Gastrocnemius medialis (tissue), 4 donors: ENCODE measurements at regions not wholly inside any gene's neighbourhood (a gene's known extent, or its start where the extent isn't known, plus 50 kb on each side); places are given as distances from the start of the nearest gene placed in this dataset.

Experiments used
- ATAC-seq, 2 donors: fragments of 150-250 bp; one replicate each; pipeline ENCODE4 v1.9.1; 2016
- DNase-seq, 2 donors: peaks; one replicate each; pipeline ENCODE4 v3.0.0-alpha.2; 2019
- H3K27ac ChIP-seq, 4 donors: fragments of 200-600 bp; sonication (generic); 1 replicate in 1 of 4; 2 replicates in 3 of 4; pipeline ENCODE4 v1.5.1; 2016 to 2018; ENCODE audit warnings: mild to moderate bottlenecking in 2 of 4, moderate library complexity in 1 of 4
- H3K27me3 ChIP-seq, 3 donors: fragments of 200-600 bp; sonication (generic) in 2 of 3; 1 replicate in 1 of 3; 2 replicates in 2 of 3; pipeline versions ENCODE4 v1.5.1 to v1.6.0; 2016 to 2019; ENCODE audit warnings: mild to moderate bottlenecking in 1 of 3, moderate library complexity in 1 of 3
- H3K36me3 ChIP-seq, 2 donors: fragments of 200-600 bp; sonication (generic) in 1 of 2; one replicate each; pipeline ENCODE4 v1.5.1; 2017 to 2018
- H3K4me1 ChIP-seq, 2 donors: fragments of 200-600 bp; sonication (generic) in 1 of 2; one replicate each; pipeline ENCODE4 v1.5.1; 2016 to 2017; ENCODE audit warnings: mild to moderate bottlenecking in 2 of 2
- H3K4me3 ChIP-seq, 4 donors: fragments of 200-600 bp; sonication (generic) in 3 of 4; 1 replicate in 1 of 4; 2 replicates in 3 of 4; pipeline ENCODE4 v1.5.1; 2016 to 2019; ENCODE audit warnings: mild to moderate bottlenecking in 2 of 4
- H3K9me3 ChIP-seq, 3 donors: fragments of 200-600 bp; sonication (generic) in 2 of 3; 1 replicate in 1 of 3; 2 replicates in 2 of 3; pipeline ENCODE4 v1.5.1; 2016 to 2019
- CTCF ChIP-seq, 5 experiments: fragments of 450-650 bp in 3 of 5; fragments of 200-600 bp in 2 of 5; sonication (generic) in 2 of 5; IDR thresholded peaks in 4 of 5; conservative IDR thresholded peaks in 1 of 5; 1 replicate in 4 of 5; 2 replicates in 1 of 5; pipeline ENCODE4 v1.5.1; 2016 to 2019; ENCODE audit warnings: antibody characterized with exemption in 5 of 5, mild to moderate bottlenecking in 3 of 5, moderate library complexity in 3 of 5
- POLR2A ChIP-seq, 2 donors: fragments of 450-650 bp; IDR thresholded peaks; one replicate each; pipeline ENCODE4 v1.6.1; 2017; ENCODE audit warnings: antibody characterized with exemption in 2 of 2, mild to moderate bottlenecking in 2 of 2, moderate library complexity in 2 of 2
- in situ Hi-C, 4 donors: fragments of 200-750 bp; cut with MboI; loops; one replicate each; pipeline versions ENCODE4 v1.15.0 to v1.8.0; 2017; ENCODE audit warnings: low sequenced_read_pairs in 4 of 4
- intact Hi-C: fragments of 100-400 bp; cut with DNase I; formaldehyde crosslinking; loops from one replicate; pipeline ENCODE4 v1.15.1; 2023; ENCODE audit warnings: low total_unique reads

- intact Hi-C loops: loop anchor here (5.0 kb wide), 1 partner anchor 275 kb away; the partner anchor contains the start of gene JUN
- DNase-seq (no peak), ATAC-seq (no peak)
- no peaks in the 10 kb centered on the region for H3K36me3 ChIP-seq
- no peak overlapping the region for H3K4me3 ChIP-seq
- H3K9me3 ChIP-seq: no peaks in the 10 kb centered on the region
- H3K4me1 ChIP-seq: peaks cover 26 to 52% of the 10 kb centered on the region in 2 donors
- no peaks in the 10 kb centered on the region for H3K27me3 ChIP-seq
- no peak for TF ChIP-seq POLR2A (IDR thresholded peaks at IDR 0.05)
- TF ChIP-seq CTCF (IDR thresholded peaks at IDR 0.05 in 4 of 5, conservative IDR thresholded peaks at IDR 0.05 in 1 of 5): no peak
- in situ Hi-C loops: loop anchor here in 2 of 4 donors (25.0 kb wide), 1 partner anchor 270 kb away; the partner anchor contains the start of gene JUN (in 2 of the 2)
- H3K27ac ChIP-seq: peak overlapping the region in 3 of 4 donors; percentile 33 to 61 (median 43)
These were observed 239.1 kb upstream of the FGGY start for GRCh38 chr1:59057796-59058195.

- in situ Hi-C loops (loop anchor here in 2 of 4 donors (25.0 kb wide), 1 partner anchor 272 kb away; the partner anchor contains the start of gene JUN (in 2 of the 2)), intact Hi-C loops (loop anchor here (5.0 kb wide), 1 partner anchor 277 kb away; the partner anchor contains the start of gene JUN)
- Histone ChIP-seq H3K27me3 (no peaks in the 10 kb centered on the region), H3K4me3 (no peak overlapping the region), H3K9me3 (no peaks in the 10 kb centered on the region), H3K36me3 (no peaks in the 10 kb centered on the region), H3K27ac (no peak overlapping the region), H3K4me1 (peaks cover 26 to 54% of the 10 kb centered on the region in 2 donors)
- DNase-seq (no peak), ATAC-seq (no peak)
- TF ChIP-seq POLR2A (IDR thresholded peaks at IDR 0.05) (no peak), CTCF (IDR thresholded peaks at IDR 0.05 in 4 of 5, conservative IDR thresholded peaks at IDR 0.05 in 1 of 5) (no peak)
These were observed 238.0 kb upstream of the FGGY start for GRCh38 chr1:59058665-59059439.

GRCh38 chr1:59061876-59062275 is 235.0 kb upstream of the FGGY start:
- peak; percentile 52 to 69 for TF ChIP-seq POLR2A (IDR thresholded peaks at IDR 0.05)
- no peak for TF ChIP-seq CTCF (IDR thresholded peaks at IDR 0.05 in 4 of 5, conservative IDR thresholded peaks at IDR 0.05 in 1 of 5)
- in situ Hi-C loops (loop anchor here in 2 of 4 donors (25.0 kb wide), 1 partner anchor 275 kb away; the partner anchor contains the start of gene JUN (in 2 of the 2)), intact Hi-C loops (no loop called here)
- Histone ChIP-seq H3K4me1 (peaks cover 14 to 28% of the 10 kb centered on the region in 2 donors), H3K27me3 (no peaks in the 10 kb centered on the region), H3K36me3 (no peaks in the 10 kb centered on the region), H3K4me3 (peak overlapping the region; percentile 7 to 20 (median 14)), H3K27ac (peak overlapping the region; percentile 62 to 81 (median 63)), H3K9me3 (no peaks in the 10 kb centered on the region)
- ATAC-seq (peak; percentile 79 to 84), DNase-seq (peak; percentile 69 to 80)

- DNase-seq (peak in 1 of 2 donors; percentile 32), ATAC-seq (peak in 1 of 2 donors; percentile 21)
- no peaks in the 10 kb centered on the region for H3K9me3 ChIP-seq
- H3K4me3 ChIP-seq: peak overlapping the region in 1 of 4 donors; percentile 7
- no peaks in the 10 kb centered on the region for H3K36me3 ChIP-seq
- peak overlapping the region; percentile 62 to 81 (median 63) for H3K27ac ChIP-seq
- intact Hi-C loops: no loop called here
- TF ChIP-seq CTCF (IDR thresholded peaks at IDR 0.05 in 4 of 5, conservative IDR thresholded peaks at IDR 0.05 in 1 of 5) (no peak), POLR2A (IDR thresholded peaks at IDR 0.05) (no peak)
- peaks cover 5 to 19% of the 10 kb centered on the region in 2 donors for H3K4me1 ChIP-seq
- in situ Hi-C loops: loop anchor here in 2 of 4 donors (25.0 kb wide), 1 partner anchor 275 kb away; the partner anchor contains the start of gene JUN (in 2 of the 2)
- no peaks in the 10 kb centered on the region for H3K27me3 ChIP-seq
These were observed 234.2 kb upstream of the FGGY start for GRCh38 chr1:59062743-59063142.
